HEK293 (cell line): ENCODE measurements at regions not wholly inside any gene's neighbourhood (a gene's known extent, or its start where the extent isn't known, plus 50 kb on each side); places are given as distances from the start of the nearest gene placed in this dataset.

ENCODE experiments used
- CTCF ChIA-PET: fragments of 350-600 bp; formaldehyde crosslinking; extraction: SDS; loops from one replicate; lab custom pipeline; 2021; ENCODE audit warnings: antibody characterized with exemption; lab: Yijun Ruan, JAX
- POLR2A ChIA-PET: fragments of 300-600 bp; formaldehyde crosslinking; extraction: SDS; loops from one replicate; lab custom pipeline; 2020; ENCODE audit warnings: antibody characterized with exemption, inconsistent platforms; lab: Yijun Ruan, JAX
- H3K27ac ChIP-seq: fragments of 200-500 bp; sonication (Bioruptor generic); 2 replicates; pipeline ENCODE4 v1.5.1; 2014; ENCODE audit warnings: low read depth, low read length, control low read depth, inconsistent platforms; ENCODE audit errors: extremely low read depth
- H3K36me3 ChIP-seq, 2 experiments: fragments of 200-500 bp in 1 of 2; sonication (Bioruptor generic) in 1 of 2; 1 replicate in 1 of 2; 2 replicates in 1 of 2; pipeline ENCODE4 v1.5.1; 2014 to 2017; ENCODE audit warnings: inconsistent platforms in 2 of 2, low read length in 2 of 2; ENCODE audit not compliant: control insufficient read depth in 2 of 2, insufficient read depth in 1 of 2
- H3K4me1 ChIP-seq: fragments of 200-500 bp; sonication (Bioruptor generic); 2 replicates; pipeline ENCODE4 v1.5.1; 2014; ENCODE audit warnings: mild to moderate bottlenecking, low read length, inconsistent platforms; ENCODE audit not compliant: control insufficient read depth, insufficient read depth
- H3K4me3 ChIP-seq: 2 replicates; pipeline ENCODE4 v1.5.1; 2011; ENCODE audit warnings: low read depth, mild to moderate bottlenecking, control low read depth, low read length, moderate library complexity
- H3K9me3 ChIP-seq: fragments of 200-500 bp; sonication (Bioruptor generic); 2 replicates; pipeline ENCODE4 v1.5.1; 2014; ENCODE audit warnings: low read depth, low read length, inconsistent platforms; ENCODE audit not compliant: control insufficient read depth, insufficient read depth
- ELK4 ChIP-seq: IDR thresholded peaks from 2 replicates; pipeline ENCODE4 v1.6.1; 2011; ENCODE audit warnings: mild to moderate bottlenecking, low read depth, low read length, borderline replicate concordance
- KLF10 ChIP-seq: fragments of 450-650 bp; IDR thresholded peaks from 2 replicates; pipeline ENCODE4 v1.5.1; 2018; ENCODE audit warnings: missing biosample characterization, mild to moderate bottlenecking, missing genetic modification characterization
- PBX3 ChIP-seq: sonication (generic); formaldehyde crosslinking; IDR thresholded peaks from 2 replicates; pipeline ENCODE4 v1.8.1; 2022; ENCODE audit warnings: mild to moderate bottlenecking, moderate library complexity, missing genetic modification reagents
- PRDM4 ChIP-seq: fragments of 450-650 bp; formaldehyde crosslinking; IDR thresholded peaks from 2 replicates; pipeline ENCODE4 v1.5.1; 2017; ENCODE audit warnings: missing biosample characterization, missing genetic modification characterization
- SCRT1 ChIP-seq: fragments of 450-650 bp; formaldehyde crosslinking; IDR thresholded peaks from 2 replicates; pipeline ENCODE4 v1.5.1; 2016; ENCODE audit warnings: missing biosample characterization, missing genetic modification characterization, borderline replicate concordance
- TCF7L2 ChIP-seq: IDR thresholded peaks from 2 replicates; pipeline ENCODE4 v1.6.1; 2011; ENCODE audit warnings: low read depth, mild to moderate bottlenecking, inconsistent platforms, low read length, moderate library complexity, borderline replicate concordance
- TSHZ1 ChIP-seq: fragments of 450-650 bp; formaldehyde crosslinking; IDR thresholded peaks from 2 replicates; pipeline ENCODE4 v1.5.1; 2016; ENCODE audit warnings: missing biosample characterization, missing genetic modification characterization, borderline replicate concordance
- ZBTB48 ChIP-seq: fragments of 450-650 bp; formaldehyde crosslinking; IDR thresholded peaks from 2 replicates; pipeline ENCODE4 v1.5.1; 2016; ENCODE audit warnings: missing biosample characterization, missing genetic modification characterization
- ZEB2 ChIP-seq: fragments of 450-650 bp; formaldehyde crosslinking; IDR thresholded peaks from 2 replicates; pipeline ENCODE4 v1.5.1; 2016; ENCODE audit warnings: missing biosample characterization, missing genetic modification characterization
- ZNF121 ChIP-seq: fragments of 450-650 bp; formaldehyde crosslinking; IDR thresholded peaks from 2 replicates; pipeline ENCODE4 v1.5.1; 2016; ENCODE audit warnings: missing biosample characterization, missing genetic modification characterization
- ZNF132 ChIP-seq: fragments of 450-650 bp; formaldehyde crosslinking; IDR thresholded peaks from 2 replicates; pipeline ENCODE4 v1.5.1; 2017; ENCODE audit warnings: missing biosample characterization, missing genetic modification characterization, borderline replicate concordance
- ZNF16 ChIP-seq: fragments of 450-650 bp; formaldehyde crosslinking; IDR thresholded peaks from 2 replicates; pipeline ENCODE4 v1.5.1; 2016; ENCODE audit warnings: low read depth, missing biosample characterization, missing genetic modification characterization
- ZNF24 ChIP-seq: fragments of 450-650 bp; formaldehyde crosslinking; IDR thresholded peaks from 2 replicates; pipeline ENCODE4 v1.5.1; 2016; ENCODE audit warnings: missing biosample characterization, missing genetic modification characterization
- ZNF26 ChIP-seq: fragments of 450-650 bp; formaldehyde crosslinking; IDR thresholded peaks from 2 replicates; pipeline ENCODE4 v1.5.1; 2016; ENCODE audit warnings: missing biosample characterization, missing genetic modification characterization
- ZNF335 ChIP-seq: fragments of 450-650 bp; formaldehyde crosslinking; conservative IDR thresholded peaks from 2 replicates; pipeline ENCODE4 v1.5.1; 2016; ENCODE audit warnings: missing biosample characterization, missing genetic modification characterization
- ZNF362 ChIP-seq: fragments of 450-650 bp; formaldehyde crosslinking; IDR thresholded peaks from 2 replicates; pipeline ENCODE4 v1.5.1; 2016; ENCODE audit warnings: missing biosample characterization, missing genetic modification characterization
- ZNF366 ChIP-seq: fragments of 450-650 bp; formaldehyde crosslinking; conservative IDR thresholded peaks from 2 replicates; pipeline ENCODE4 v1.5.1; 2016; ENCODE audit warnings: missing biosample characterization, missing genetic modification characterization
- ZNF600 ChIP-seq: fragments of 450-650 bp; formaldehyde crosslinking; IDR thresholded peaks from 2 replicates; pipeline ENCODE4 v1.5.1; 2016; ENCODE audit warnings: missing biosample characterization, missing genetic modification characterization
- ZNF692 ChIP-seq: fragments of 450-650 bp; formaldehyde crosslinking; IDR thresholded peaks from 2 replicates; pipeline ENCODE4 v1.5.1; 2016; ENCODE audit warnings: missing biosample characterization, missing genetic modification characterization
- ZNF747 ChIP-seq: fragments of 450-650 bp; formaldehyde crosslinking; IDR thresholded peaks from 2 replicates; pipeline ENCODE4 v1.5.1; 2016; ENCODE audit warnings: missing biosample characterization, missing genetic modification characterization
- ZNF76 ChIP-seq: fragments of 450-650 bp; formaldehyde crosslinking; IDR thresholded peaks from 2 replicates; pipeline ENCODE4; 2016; ENCODE audit warnings: low read depth, missing biosample characterization, missing genetic modification characterization, borderline replicate concordance
- ZNF777 ChIP-seq: fragments of 450-650 bp; formaldehyde crosslinking; IDR thresholded peaks from 2 replicates; pipeline ENCODE4 v1.5.1; 2017; ENCODE audit warnings: missing biosample characterization, missing genetic modification characterization, borderline replicate concordance
- ZNF785 ChIP-seq: fragments of 450-650 bp; formaldehyde crosslinking; IDR thresholded peaks from 2 replicates; pipeline ENCODE4 v1.5.1; 2016; ENCODE audit warnings: missing biosample characterization, missing genetic modification characterization
- ZNF843 ChIP-seq: fragments of 450-650 bp; formaldehyde crosslinking; IDR thresholded peaks from 2 replicates; pipeline ENCODE4 v1.5.1; 2016; ENCODE audit warnings: missing biosample characterization, missing genetic modification characterization

GRCh38 chr10:86592413-86592812, 61.9 kb upstream of the OPN4 start (continued):
- no peak for TF ChIP-seq ZNF777 (tag by site-specific recombination)
- no peak for TF ChIP-seq ZNF366 (tag by site-specific recombination)

- no peaks in the 10 kb centered on the region for H3K4me1 ChIP-seq
- ChIA-PET CTCF (interaction anchor here (0.6 to 1.2 kb wide), 4 partner anchors 16 to 218 kb away, joined by 3 to 8 read pairs (median 4); no protein-coding TSS in a partner anchor), POLR2A (interaction anchor here (0.8 kb wide), 1 partner anchor 194 kb away, joined by 4 read pairs; no protein-coding TSS in a partner anchor)
- no peak overlapping the region for H3K4me3 ChIP-seq
- no peaks in the 10 kb centered on the region for H3K9me3 ChIP-seq
- no peak overlapping the region for H3K27ac ChIP-seq
- H3K36me3 ChIP-seq, result no peaks in the 10 kb centered on the region
- no peak for TF ChIP-seq ELK4
- TF ChIP-seq ZNF132 (tag by site-specific recombination), result no peak
- TF ChIP-seq ZNF76 (tag by site-specific recombination), result no peak
- TF ChIP-seq PBX3 (CRISPR knock-in tag), result no peak
- no peak for TF ChIP-seq SCRT1 (tag by site-specific recombination)
- TF ChIP-seq ZBTB48, result 0 out of 2 replicates have a peak, but pooled peaks have one; percentile 39
- TF ChIP-seq ZEB2, result no peak
- TF ChIP-seq TSHZ1 (tag by site-specific recombination), result no peak
- peak; percentile 35; the same call in 1 of the 2 replicates for TF ChIP-seq ZNF692
- no peak for TF ChIP-seq ZNF26 (tag by site-specific recombination)
- TF ChIP-seq ZNF24, result no peak
- no peak for TF ChIP-seq TCF7L2
- TF ChIP-seq ZNF600 (tag by site-specific recombination), result no peak
- TF ChIP-seq ZNF335, result peak; percentile 56; the same call in 1 of the 2 replicates
- TF ChIP-seq ZNF785 (tag by site-specific recombination), result 0 out of 2 replicates have a peak, but pooled peaks have one; percentile 58
- TF ChIP-seq ZNF747 (tag by site-specific recombination), result no peak
- TF ChIP-seq ZNF16 (tag by site-specific recombination), result no peak
- TF ChIP-seq ZNF362 (tag by site-specific recombination), result no peak
- TF ChIP-seq ZNF843 (tag by site-specific recombination), result no peak
- TF ChIP-seq PRDM4 (tag by site-specific recombination), result no peak
- no peak for TF ChIP-seq KLF10 (tag by site-specific recombination)
- no peak for TF ChIP-seq ZNF121
Measured at GRCh38 chr10:86594535-86594934, 59.8 kb upstream of the OPN4 start.
